GM10248 (cell line): ENCODE measurements at regions not wholly inside any gene's neighbourhood (a gene's known extent, or its start where the extent isn't known, plus 50 kb on each side); places are given as distances from the start of the nearest gene placed in this dataset.

Experiments
- CTCF ChIA-PET: fragments of 300-600 bp; sonication (Branson Sonifier 250); formaldehyde crosslinking; extraction: SDS; loops from one replicate; lab custom pipeline; 2021; ENCODE audit warnings: antibody characterized with exemption; lab: Yijun Ruan, JAX
- POLR2A ChIA-PET: fragments of 350-650 bp; sonication (Branson Sonifier 250); formaldehyde crosslinking; extraction: SDS; loops from one replicate; lab custom pipeline; 2020; ENCODE audit warnings: antibody characterized with exemption; lab: Yijun Ruan, JAX
- DNase-seq: peaks from one replicate; pipeline ENCODE4 v3.0.0; 2012; ENCODE audit errors: extremely low spot score
- TF ChIP-seq, protein P1 (sequence below): IDR thresholded peaks from 2 replicates; pipeline ENCODE4 v1.5.1; 2012; ENCODE audit warnings: mild to moderate bottlenecking, low read depth; ENCODE audit errors: extremely low read depth, missing control alignments, control extremely low read depth

DNA sequence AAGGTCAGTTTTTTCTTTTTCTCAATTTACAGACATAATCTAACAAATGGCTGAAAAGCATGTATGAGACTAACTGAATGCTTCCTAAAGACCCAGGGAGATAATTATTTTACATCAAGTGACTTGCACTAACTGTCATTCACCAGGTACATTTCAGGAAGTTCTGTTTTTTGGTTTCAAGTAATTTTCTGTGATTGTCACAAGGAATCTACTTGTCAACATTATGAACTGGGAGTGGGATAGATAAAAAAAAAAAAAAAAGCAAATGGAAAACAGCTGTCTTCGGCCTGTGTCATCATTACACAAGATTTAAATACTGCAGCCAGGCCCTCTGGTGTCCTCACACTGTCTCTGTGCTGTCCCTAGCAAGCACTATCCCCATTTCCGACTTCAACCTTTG lies 379.0 kb upstream of the HTR1E start:
- ChIA-PET POLR2A (no interaction called here), CTCF (no interaction called here)
- TF ChIP-seq, protein P1, sequence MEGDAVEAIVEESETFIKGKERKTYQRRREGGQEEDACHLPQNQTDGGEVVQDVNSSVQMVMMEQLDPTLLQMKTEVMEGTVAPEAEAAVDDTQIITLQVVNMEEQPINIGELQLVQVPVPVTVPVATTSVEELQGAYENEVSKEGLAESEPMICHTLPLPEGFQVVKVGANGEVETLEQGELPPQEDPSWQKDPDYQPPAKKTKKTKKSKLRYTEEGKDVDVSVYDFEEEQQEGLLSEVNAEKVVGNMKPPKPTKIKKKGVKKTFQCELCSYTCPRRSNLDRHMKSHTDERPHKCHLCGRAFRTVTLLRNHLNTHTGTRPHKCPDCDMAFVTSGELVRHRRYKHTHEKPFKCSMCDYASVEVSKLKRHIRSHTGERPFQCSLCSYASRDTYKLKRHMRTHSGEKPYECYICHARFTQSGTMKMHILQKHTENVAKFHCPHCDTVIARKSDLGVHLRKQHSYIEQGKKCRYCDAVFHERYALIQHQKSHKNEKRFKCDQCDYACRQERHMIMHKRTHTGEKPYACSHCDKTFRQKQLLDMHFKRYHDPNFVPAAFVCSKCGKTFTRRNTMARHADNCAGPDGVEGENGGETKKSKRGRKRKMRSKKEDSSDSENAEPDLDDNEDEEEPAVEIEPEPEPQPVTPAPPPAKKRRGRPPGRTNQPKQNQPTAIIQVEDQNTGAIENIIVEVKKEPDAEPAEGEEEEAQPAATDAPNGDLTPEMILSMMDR, result no peak
- no peak for DNase-seq

DNA sequence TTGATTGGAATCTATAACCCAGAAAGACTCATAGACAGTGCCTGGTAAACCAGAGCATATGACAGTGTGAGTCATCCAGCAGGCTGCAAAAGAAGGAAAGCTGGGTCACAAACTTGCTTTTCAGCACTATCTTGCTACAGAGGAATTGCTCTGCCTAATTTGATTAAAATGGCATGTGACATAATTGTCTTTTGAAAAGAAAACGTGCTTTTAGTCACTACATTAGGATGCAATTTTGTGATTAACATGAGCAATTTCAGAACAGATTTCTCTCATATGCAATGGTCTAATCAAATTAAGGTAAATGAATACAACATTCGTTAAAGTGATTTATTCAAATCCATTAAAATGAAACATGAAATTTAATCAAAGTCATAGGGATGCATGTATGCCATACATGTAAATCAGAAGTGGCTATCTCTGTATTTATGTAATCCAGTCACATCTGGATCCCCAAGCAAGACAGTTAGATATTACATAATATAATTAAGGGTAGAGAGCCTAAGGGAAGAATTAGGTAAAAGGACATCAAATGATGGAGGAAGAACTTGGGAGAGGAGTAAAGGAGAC lies 400.0 kb upstream of the HTR1E start:
- TF ChIP-seq, protein P1, result no peak
- no peak for DNase-seq
- CTCF ChIA-PET, result no interaction called here
- POLR2A ChIA-PET, result no interaction called here

DNA sequence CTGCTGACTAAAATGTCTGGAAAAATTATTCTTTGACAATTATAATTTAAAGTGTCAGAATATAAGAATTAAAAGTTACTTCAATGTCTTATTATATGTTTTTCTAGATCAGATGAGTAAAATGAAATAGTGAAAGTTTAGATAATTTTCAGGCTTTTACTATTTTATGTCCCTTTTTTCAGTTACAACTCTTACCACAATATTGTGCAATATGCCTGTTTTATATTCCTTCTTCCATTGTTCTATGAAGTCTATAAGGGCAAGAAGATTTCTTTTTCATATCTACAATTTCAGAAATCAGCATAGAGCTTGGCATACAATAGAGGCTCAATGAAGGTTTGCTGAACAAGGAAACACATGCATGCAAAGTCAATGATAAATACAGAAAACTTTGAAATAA lies 401.2 kb upstream of the HTR1E start:
- DNase-seq, result no peak

DNA sequence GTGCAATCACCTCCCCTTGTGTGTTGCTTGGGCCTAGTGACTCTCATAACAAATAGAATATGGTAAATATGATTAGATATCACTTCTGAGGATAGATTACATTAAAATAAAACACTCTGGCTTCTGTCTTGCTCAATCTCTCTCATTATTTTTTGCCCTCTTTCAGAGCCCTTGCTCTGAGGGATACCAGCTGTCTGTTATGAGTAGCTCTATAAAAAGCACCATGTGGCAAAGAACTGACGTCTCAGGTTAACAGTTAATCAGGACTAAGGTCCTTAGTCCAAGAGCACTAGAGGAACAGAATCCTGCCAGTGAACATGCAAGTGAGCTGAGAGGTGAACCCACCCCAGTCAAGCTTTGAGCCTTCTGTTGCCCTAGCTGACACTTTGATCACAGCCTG lies 402.2 kb upstream of the HTR1E start:
- ChIA-PET CTCF (interaction anchor here (1.0 to 1.4 kb wide), 2 partner anchors 10 to 15 kb away, joined by 3 to 5 read pairs; no protein-coding TSS in a partner anchor), POLR2A (no interaction called here)
- TF ChIP-seq, protein P1, result no peak
- DNase-seq, result no peak

More for the DNA sequence above, 401.2 kb upstream of the HTR1E start:
- TF ChIP-seq, protein P1, result no peak
- ChIA-PET POLR2A (no interaction called here), CTCF (interaction anchor here (1.0 to 1.4 kb wide), 2 partner anchors 11 to 16 kb away, joined by 3 to 5 read pairs; no protein-coding TSS in a partner anchor)

DNA sequence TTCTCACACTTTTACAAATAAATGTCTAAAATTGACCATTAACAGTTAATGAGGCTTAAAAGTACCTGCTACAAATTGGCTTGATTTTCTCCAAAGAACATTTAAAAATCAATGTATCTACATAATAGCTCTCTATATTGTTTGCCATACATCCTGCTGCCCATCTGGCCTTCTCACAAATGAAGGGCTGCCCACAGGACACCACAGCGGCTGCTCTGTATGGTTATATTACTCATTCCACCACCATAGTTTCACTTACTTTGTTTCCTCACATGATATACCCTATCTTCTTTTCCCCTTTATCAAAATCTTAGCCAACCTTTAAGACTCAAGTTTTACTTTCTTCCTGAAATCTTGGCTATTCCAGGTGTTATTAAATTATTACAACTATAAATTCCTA lies 407.7 kb upstream of the HTR1E start:
- ChIA-PET CTCF (no interaction called here), POLR2A (no interaction called here)
- no peak for DNase-seq
- TF ChIP-seq, protein P1, result no peak

DNA sequence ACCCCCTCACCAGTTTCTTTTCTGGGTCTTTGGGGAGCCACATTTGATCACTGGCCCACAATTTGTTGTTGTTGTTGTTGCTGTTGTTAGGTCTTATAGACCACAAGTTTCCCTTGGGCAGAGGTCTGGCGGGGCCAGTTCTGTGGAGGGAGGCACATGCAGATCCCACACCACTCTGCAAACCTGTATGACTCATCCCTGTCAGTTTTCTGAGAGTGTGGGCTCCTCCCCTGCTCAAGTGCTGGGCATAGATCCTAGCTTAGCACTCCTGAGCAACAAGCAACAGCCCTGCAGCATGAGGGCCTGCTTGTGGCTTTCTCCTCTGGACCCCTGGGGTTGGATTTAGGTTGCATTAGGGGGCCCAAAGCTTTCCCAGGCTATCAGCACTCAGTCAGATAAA lies 411.1 kb upstream of the HTR1E start:
- no peak for DNase-seq
- ChIA-PET CTCF (interaction anchor here (1.0 to 1.6 kb wide), 2 partner anchors 8 to 22 kb away, joined by 3 read pairs; no protein-coding TSS in a partner anchor), POLR2A (no interaction called here)
- TF ChIP-seq, protein P1, result no peak
